OCI-LY1 (cell line): ENCODE measurements at regions not wholly inside any gene's neighbourhood (a gene's known extent, or its start where the extent isn't known, plus 50 kb on each side); places are given as distances from the start of the nearest gene placed in this dataset.

Experiments used
- EZH2 ChIP-seq: fragments of 200-600 bp; sonication (generic), shearing (Covaris generic); IDR thresholded peaks from 2 replicates; pipeline ENCODE4 v1.8.0; 2017; ENCODE audit warnings: borderline replicate concordance, mixed run types, mild to moderate bottlenecking, antibody characterized with exemption, low read length, moderate library complexity, mixed read lengths
- TF ChIP-seq, protein P1 (sequence below): fragments of 200-600 bp; sonication (generic), shearing (Covaris generic); IDR thresholded peaks from 2 replicates; pipeline ENCODE4 v1.5.1; 2017; ENCODE audit warnings: mild to moderate bottlenecking, antibody characterized with exemption, low read length, moderate library complexity, mixed read lengths

DNA sequence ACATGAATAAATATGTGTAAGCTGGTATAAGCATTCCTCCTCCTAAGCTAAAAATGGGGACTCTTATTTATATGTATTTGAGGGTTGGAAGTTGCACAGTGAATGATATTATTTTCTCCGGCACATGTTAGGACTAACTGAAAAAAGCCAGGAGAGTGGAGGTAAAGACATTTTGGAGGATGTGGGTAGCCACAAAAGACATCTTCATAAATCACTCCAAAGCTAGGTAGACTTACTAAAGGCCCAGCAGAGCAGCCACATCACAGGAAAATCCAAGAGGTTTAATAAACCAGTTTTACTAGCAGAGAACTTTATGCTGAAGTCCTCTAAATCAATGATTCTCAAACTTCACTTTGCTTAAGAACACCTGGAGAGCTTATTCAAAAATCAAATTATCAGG lies 424.7 kb downstream of the KCTD12 start:
- TF ChIP-seq, protein P1, sequence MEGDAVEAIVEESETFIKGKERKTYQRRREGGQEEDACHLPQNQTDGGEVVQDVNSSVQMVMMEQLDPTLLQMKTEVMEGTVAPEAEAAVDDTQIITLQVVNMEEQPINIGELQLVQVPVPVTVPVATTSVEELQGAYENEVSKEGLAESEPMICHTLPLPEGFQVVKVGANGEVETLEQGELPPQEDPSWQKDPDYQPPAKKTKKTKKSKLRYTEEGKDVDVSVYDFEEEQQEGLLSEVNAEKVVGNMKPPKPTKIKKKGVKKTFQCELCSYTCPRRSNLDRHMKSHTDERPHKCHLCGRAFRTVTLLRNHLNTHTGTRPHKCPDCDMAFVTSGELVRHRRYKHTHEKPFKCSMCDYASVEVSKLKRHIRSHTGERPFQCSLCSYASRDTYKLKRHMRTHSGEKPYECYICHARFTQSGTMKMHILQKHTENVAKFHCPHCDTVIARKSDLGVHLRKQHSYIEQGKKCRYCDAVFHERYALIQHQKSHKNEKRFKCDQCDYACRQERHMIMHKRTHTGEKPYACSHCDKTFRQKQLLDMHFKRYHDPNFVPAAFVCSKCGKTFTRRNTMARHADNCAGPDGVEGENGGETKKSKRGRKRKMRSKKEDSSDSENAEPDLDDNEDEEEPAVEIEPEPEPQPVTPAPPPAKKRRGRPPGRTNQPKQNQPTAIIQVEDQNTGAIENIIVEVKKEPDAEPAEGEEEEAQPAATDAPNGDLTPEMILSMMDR = no peak
- no peak for TF ChIP-seq EZH2
